ENCODE measurements at regions not wholly inside any gene's neighbourhood (a gene's known extent, or its start where the extent isn't known, plus 50 kb on each side); places are given as distances from the start of the nearest gene placed in this dataset.

GRCh38 chr16:6484081-6484480 is 848.6 kb upstream of the RBFOX1 start:
- TF ChIP-seq CTCF (IDR thresholded peaks at IDR 0.05; ENCODE audit: insufficient read depth, low read length, missing control alignments), result no peak
- no peak overlapping the region for H3K4me3 ChIP-seq (ENCODE audit: low read depth, low read length)
- no peak for DNase-seq (ENCODE audit: low read depth, low spot score)
- ChIA-PET CTCF (no interaction called here), POLR2A (no interaction called here)

GRCh38 chr16:6483469-6484033 is 849.1 kb upstream of the RBFOX1 start:
- ChIA-PET CTCF (no interaction called here), POLR2A (no interaction called here)
- no peak overlapping the region for H3K4me3 ChIP-seq (ENCODE audit: low read depth, low read length)
- DNase-seq (ENCODE audit: low read depth, low spot score), result no peak
- no peak for TF ChIP-seq CTCF (IDR thresholded peaks at IDR 0.05; ENCODE audit: insufficient read depth, low read length, missing control alignments)

GRCh38 chr16:6482696-6483468 is 849.8 kb upstream of the RBFOX1 start:
- TF ChIP-seq CTCF (IDR thresholded peaks at IDR 0.05; ENCODE audit: insufficient read depth, low read length, missing control alignments), result no peak
- no peak for DNase-seq (ENCODE audit: low read depth, low spot score)
- no peak overlapping the region for H3K4me3 ChIP-seq (ENCODE audit: low read depth, low read length)
- ChIA-PET POLR2A (no interaction called here), CTCF (no interaction called here)

GRCh38 chr16:6481894-6482293 is 850.8 kb upstream of the RBFOX1 start:
- TF ChIP-seq CTCF (IDR thresholded peaks at IDR 0.05; ENCODE audit: insufficient read depth, low read length, missing control alignments), result no peak
- ChIA-PET POLR2A (no interaction called here), CTCF (no interaction called here)
- no peak overlapping the region for H3K4me3 ChIP-seq (ENCODE audit: low read depth, low read length)
- DNase-seq (ENCODE audit: low read depth, low spot score), result no peak

- no peak for TF ChIP-seq CTCF (IDR thresholded peaks at IDR 0.05; ENCODE audit: insufficient read depth, low read length, missing control alignments)
- ChIA-PET POLR2A (no interaction called here), CTCF (no interaction called here)
- DNase-seq (ENCODE audit: low read depth, low spot score), result no peak
- no peak overlapping the region for H3K4me3 ChIP-seq (ENCODE audit: low read depth, low read length)
Measured at GRCh38 chr16:6453742-6454141, 878.9 kb upstream of the RBFOX1 start.

GRCh38 chr16:6447021-6447790 is 885.4 kb upstream of the RBFOX1 start:
- DNase-seq (ENCODE audit: low read depth, low spot score), result no peak
- ChIA-PET CTCF (no interaction called here), POLR2A (no interaction called here)
- TF ChIP-seq CTCF (IDR thresholded peaks at IDR 0.05; ENCODE audit: insufficient read depth, low read length, missing control alignments), result no peak
- no peak overlapping the region for H3K4me3 ChIP-seq (ENCODE audit: low read depth, low read length)

Data from AG04449 (cell line).